Endothelial cell of umbilical vein (primary cell): ENCODE measurements at regions not wholly inside any gene's neighbourhood (a gene's known extent, or its start where the extent isn't known, plus 50 kb on each side); places are given as distances from the start of the nearest gene placed in this dataset.

Source experiments
- BruUV-seq: library from RNA; stranded (reverse); fragments of 400-500 nt; replicated peaks from 2 replicates; lab custom pipeline; 2021; lab: Mats Ljungman, UMichigan
- CTCF ChIA-PET: fragments of 300-600, 350-600 bp; sonication (Branson Sonifier 250); formaldehyde crosslinking; loops from one replicate; lab custom pipeline; 2021; ENCODE audit warnings: antibody characterized with exemption, inconsistent platforms; lab: Charles Lee
- POLR2A ChIA-PET: fragments of 300-600, 350-600 bp; sonication (Branson Sonifier 250); formaldehyde crosslinking; loops from one replicate; lab custom pipeline; 2021; ENCODE audit warnings: antibody characterized with exemption, inconsistent platforms; lab: Charles Lee
- DNase-seq: peaks from one replicate; pipeline ENCODE4 v3.0.0-alpha.2; 2011; ENCODE audit warnings: low read depth, low spot score
- FAIRE-seq: peaks from 2 replicates; lab custom pipeline; 2011; peaks lifted over from hg19 to GRCh38; lab: Jason Lieb, UNC
- H2AFZ ChIP-seq: 2 replicates; pipeline ENCODE4 v1.6.0; 2012; ENCODE audit warnings: low read depth, low read length, control low read depth, inconsistent platforms
- H3K27ac ChIP-seq: 2 replicates; pipeline ENCODE4 v1.5.1; 2011; ENCODE audit warnings: low read depth, mild to moderate bottlenecking, control low read depth, low read length, moderate library complexity; ENCODE audit not compliant: insufficient read depth
- H3K27me3 ChIP-seq, 2 experiments: 2 replicates each; pipeline versions ENCODE4 v1.6.0 to v1.6.1; 2011; ENCODE audit warnings: low read length in 2 of 2, mixed read lengths in 1 of 2; ENCODE audit not compliant: control insufficient read depth in 2 of 2, insufficient read depth in 2 of 2
- H3K36me3 ChIP-seq, 2 experiments: 2 replicates in 1 of 2; 3 replicates in 1 of 2; pipeline ENCODE4 v1.5.1; 2011; ENCODE audit warnings: low read length in 2 of 2, mild to moderate bottlenecking in 1 of 2, moderate library complexity in 1 of 2; ENCODE audit not compliant: control insufficient read depth in 2 of 2, insufficient read depth in 2 of 2; ENCODE audit errors: extremely low read depth in 1 of 2
- H3K4me1 ChIP-seq: 3 replicates; pipeline ENCODE4 v1.5.1; 2011; ENCODE audit warnings: mild to moderate bottlenecking, low read length; ENCODE audit not compliant: control insufficient read depth, insufficient read depth; ENCODE audit errors: extremely low read depth
- H3K4me2 ChIP-seq: 2 replicates; pipeline ENCODE4 v1.6.1; 2011; ENCODE audit warnings: low read length, control low read depth, mixed read lengths; ENCODE audit not compliant: insufficient read depth
- H3K4me3 ChIP-seq, 3 experiments: fragments of 200-600 bp in 1 of 3; sonication (generic), shearing (Covaris generic) in 1 of 3; replicated peaks in 1 of 3; 2 replicates each; pipeline ENCODE4 v1.5.1; 2011 to 2016; ENCODE audit warnings: control low read depth in 3 of 3, low read length in 3 of 3, mild to moderate bottlenecking in 2 of 3, inconsistent platforms in 1 of 3, low read depth in 1 of 3, moderate library complexity in 1 of 3; ENCODE audit not compliant: insufficient read depth in 1 of 3
- H3K79me2 ChIP-seq: 2 replicates; pipeline ENCODE4 v1.6.0; 2012; ENCODE audit warnings: low read length, inconsistent platforms; ENCODE audit not compliant: control insufficient read depth, insufficient read depth
- H3K9ac ChIP-seq: replicated peaks from 2 replicates; pipeline ENCODE3; 2011; ENCODE audit warnings: low read length, control low read depth; ENCODE audit not compliant: insufficient read depth; ENCODE audit errors: extremely low read depth
- H3K9me1 ChIP-seq: replicated peaks from 3 replicates; pipeline ENCODE4 v1.6.0; 2011; ENCODE audit warnings: mild to moderate bottlenecking, low read length; ENCODE audit not compliant: control insufficient read depth, insufficient read depth; ENCODE audit errors: extremely low read depth
- H3K9me3 ChIP-seq: replicated peaks from 2 replicates; pipeline ENCODE4 v1.5.1; 2012; ENCODE audit warnings: low read length, inconsistent platforms; ENCODE audit not compliant: control insufficient read depth, insufficient read depth
- H4K20me1 ChIP-seq: replicated peaks from 2 replicates; pipeline ENCODE3; 2011; ENCODE audit warnings: mild to moderate bottlenecking, low read length; ENCODE audit not compliant: control insufficient read depth, insufficient read depth; ENCODE audit errors: extremely low read depth
- CTCF ChIP-seq, 2 donors: IDR thresholded peaks; 1 replicate in 1 of 2; 2 replicates in 1 of 2; pipeline ENCODE4 v1.5.1; 2011; ENCODE audit warnings: low read length in 2 of 2, mild to moderate bottlenecking in 2 of 2, moderate library complexity in 2 of 2, control low read depth in 1 of 2, inconsistent platforms in 1 of 2, low read depth in 1 of 2; ENCODE audit not compliant: insufficient read depth in 1 of 2; ENCODE audit errors: extremely low read depth in 1 of 2
- EZH2 ChIP-seq: IDR thresholded peaks from 2 replicates; pipeline ENCODE4 v1.6.1; 2012; ENCODE audit warnings: borderline replicate concordance, low read depth, mild to moderate bottlenecking, moderate library complexity, low read length, inconsistent platforms; ENCODE audit not compliant: severe bottlenecking
- FOS ChIP-seq: IDR thresholded peaks from 2 replicates; pipeline ENCODE4 v1.6.1; 2011; ENCODE audit warnings: mild to moderate bottlenecking, low read length, moderate library complexity, borderline replicate concordance; ENCODE audit not compliant: insufficient read depth
- GATA2 ChIP-seq: IDR thresholded peaks from 2 replicates; pipeline ENCODE4 v1.7.0; 2011; ENCODE audit warnings: low read depth, mild to moderate bottlenecking, moderate library complexity, mixed read lengths, low read length; ENCODE audit not compliant: insufficient read length, insufficient read depth
- JUN ChIP-seq: IDR thresholded peaks from 2 replicates; pipeline ENCODE4 v1.6.1; 2011; ENCODE audit warnings: borderline replicate concordance, low read depth; ENCODE audit not compliant: insufficient read length, insufficient read depth
- MAX ChIP-seq: IDR thresholded peaks from 2 replicates; pipeline ENCODE4 v1.6.1; 2011; ENCODE audit not compliant: insufficient read depth, insufficient read length
- MYC ChIP-seq: IDR thresholded peaks from one replicate; pipeline ENCODE4 v1.6.1; 2011; ENCODE audit warnings: mild to moderate bottlenecking, low read depth, low read length
- POLR2A ChIP-seq: IDR thresholded peaks from 2 replicates; pipeline ENCODE4 v1.6.1; 2012; ENCODE audit warnings: low read depth, mild to moderate bottlenecking, control low read depth, low read length
- POLR2AphosphoS5 ChIP-seq: IDR thresholded peaks from 2 replicates; pipeline ENCODE4 v1.6.1; 2012; ENCODE audit warnings: low read depth, mild to moderate bottlenecking, control low read depth, low read length, moderate library complexity; ENCODE audit not compliant: insufficient read depth
- dilution Hi-C: fragments of 300-500 bp; cut with MboI; formaldehyde crosslinking; loops from one replicate; pipeline ENCODE4 v1.15.0; 2019; ENCODE audit warnings: low sequenced_read_pairs; ENCODE audit not compliant: extremely low pct_ligation_motif_present
- intact Hi-C: fragments of 100-400 bp; cut with micrococcal nuclease; formaldehyde crosslinking; loops from one replicate; pipeline ENCODE4 v1.10.0; 2022

- dilution Hi-C loops (no loop called here), intact Hi-C loops (no loop called here)
- H3K4me2 ChIP-seq, result no peak overlapping the region
- H3K27me3 ChIP-seq, result no peaks in the 10 kb centered on the region
- no peaks in the 10 kb centered on the region for H4K20me1 ChIP-seq
- no peaks in the 10 kb centered on the region for H3K9me3 ChIP-seq
- CTCF ChIA-PET, result no interaction called here
- H3K9ac ChIP-seq, result no peak overlapping the region
- no peak overlapping the region for H3K4me3 ChIP-seq
- DNase-seq (no peak), FAIRE-seq (no peak)
- H2AFZ ChIP-seq, result no peak overlapping the region
- H3K79me2 ChIP-seq, result no peaks in the 10 kb centered on the region
- H3K4me1 ChIP-seq, result no peaks in the 10 kb centered on the region
- no peak for TF ChIP-seq GATA2
- no peak for TF ChIP-seq MAX
- no peak for TF ChIP-seq POLR2AphosphoS5
- TF ChIP-seq MYC, result no peak
- TF ChIP-seq EZH2, result no peak
- TF ChIP-seq JUN, result no peak
- no peak for TF ChIP-seq POLR2A
- H3K27ac ChIP-seq, result no peak overlapping the region
- H3K36me3 ChIP-seq, result no peaks in the 10 kb centered on the region
- POLR2A ChIA-PET, result no interaction called here
- BruUV-seq, result no TSS peak
- H3K9me1 ChIP-seq, result no peaks in the 10 kb centered on the region
Measured at GRCh38 chr5:68749077-68749476, 344.7 kb upstream of the SLC30A5 start.

GRCh38 chr5:68749631-68750030 is 344.2 kb upstream of the SLC30A5 start:
- no peaks in the 10 kb centered on the region for H3K36me3 ChIP-seq
- CTCF ChIA-PET, result no interaction called here
- no peak for FAIRE-seq

More at GRCh38 chr5:68749631-68750030, 344.2 kb upstream of the SLC30A5 start:
- no peaks in the 10 kb centered on the region for H3K4me1 ChIP-seq
- dilution Hi-C loops, result no loop called here
- H2AFZ ChIP-seq, result no peak overlapping the region
- no peaks in the 10 kb centered on the region for H3K27me3 ChIP-seq
- no peaks in the 10 kb centered on the region for H3K79me2 ChIP-seq
- no peaks in the 10 kb centered on the region for H4K20me1 ChIP-seq
- intact Hi-C loops, result no loop called here
- H3K9ac ChIP-seq, result no peak overlapping the region
- no peak overlapping the region for H3K4me3 ChIP-seq
- POLR2A ChIA-PET, result no interaction called here
- H3K4me2 ChIP-seq, result no peak overlapping the region
- H3K27ac ChIP-seq, result no peak overlapping the region
- no peak for DNase-seq
- TF ChIP-seq CTCF (IDR thresholded peaks at IDR 0.05; ENCODE audit: extremely low read depth in 1 of 2, insufficient read depth in 1 of 2, low read depth in 1 of 2, low read length in 2 of 2) (no peak), FOS (no peak), GATA2 (no peak), POLR2A (no peak), POLR2AphosphoS5 (no peak), MAX (no peak), EZH2 (no peak), MYC (no peak), JUN (no peak)
- no peaks in the 10 kb centered on the region for H3K9me3 ChIP-seq
- BruUV-seq, result no TSS peak
- no peaks in the 10 kb centered on the region for H3K9me1 ChIP-seq
